Breast epithelium (tissue), 3 donors: ENCODE measurements at regions not wholly inside any gene's neighbourhood (a gene's known extent, or its start where the extent isn't known, plus 50 kb on each side); places are given as distances from the start of the nearest gene placed in this dataset.

Experiments used
- CTCF ChIP-seq, 3 donors: fragments of 450-650 bp; IDR thresholded peaks; one replicate each; pipeline ENCODE4 v1.5.1; 2016 to 2017; ENCODE audit warnings: antibody characterized with exemption in 3 of 3, mild to moderate bottlenecking in 3 of 3, moderate library complexity in 3 of 3
- POLR2AphosphoS5 ChIP-seq, 3 donors: sonication (generic); formaldehyde crosslinking; IDR thresholded peaks; one replicate each; pipeline ENCODE4 v1.6.1; 2017; ENCODE audit warnings: antibody characterized with exemption in 3 of 3

- TF ChIP-seq CTCF (IDR thresholded peaks at IDR 0.05) (no peak), POLR2AphosphoS5 (IDR thresholded peaks at IDR 0.05) (no peak)
Measured at GRCh38 chr1:230519246-230519645, 93.1 kb upstream of the PGBD5 start.
